ENCODE measurements at regions not wholly inside any gene's neighbourhood (a gene's known extent, or its start where the extent isn't known, plus 50 kb on each side); places are given as distances from the start of the nearest gene placed in this dataset.

GRCh38 chr2:60105906-60106305, 447.5 kb downstream of the BCL11A start:
- Histone ChIP-seq H3K27ac (ENCODE audit: low read depth in 1 of 2, low read length in 2 of 2) (no peak overlapping the region), H3K9me3 (ENCODE audit: control insufficient read depth in 1 of 2, insufficient read depth in 1 of 2, low read length in 2 of 2) (peaks cover 0 to 4% of the 10 kb centered on the region in 2 experiments), H3K4me3 (ENCODE audit: low read length) (no peak overlapping the region), H3K4me1 (ENCODE audit: insufficient read depth, low read length) (no peaks in the 10 kb centered on the region), H3K36me3 (ENCODE audit: insufficient read depth, low read length) (no peaks in the 10 kb centered on the region), H3K27me3 (ENCODE audit: control insufficient read depth in 1 of 2, insufficient read depth in 2 of 2, low read length in 2 of 2) (no peaks in the 10 kb centered on the region)
- ChIA-PET POLR2A (no interaction called here), CTCF (no interaction called here)
- H3K4me3 Mint-ChIP-seq, result no peak overlapping the region
- TF ChIP-seq CTCF (IDR thresholded peaks at IDR 0.05), result no peak
- DNase-seq (no peak), ATAC-seq (ENCODE audit: poor library complexity) (no peak)
- H3K9me3 Mint-ChIP-seq, result no peaks in the 10 kb centered on the region
- no peak overlapping the region for H3K27ac Mint-ChIP-seq
- H3K27me3 Mint-ChIP-seq, result no peaks in the 10 kb centered on the region
- no peaks in the 10 kb centered on the region for H3K36me3 Mint-ChIP-seq (ENCODE audit: low read depth)
- intact Hi-C loops (cut with DNase I, micrococcal nuclease), result no loop called here
- H3K4me1 Mint-ChIP-seq (ENCODE audit: low read depth), result peaks cover 21% of the 10 kb centered on the region

DNA sequence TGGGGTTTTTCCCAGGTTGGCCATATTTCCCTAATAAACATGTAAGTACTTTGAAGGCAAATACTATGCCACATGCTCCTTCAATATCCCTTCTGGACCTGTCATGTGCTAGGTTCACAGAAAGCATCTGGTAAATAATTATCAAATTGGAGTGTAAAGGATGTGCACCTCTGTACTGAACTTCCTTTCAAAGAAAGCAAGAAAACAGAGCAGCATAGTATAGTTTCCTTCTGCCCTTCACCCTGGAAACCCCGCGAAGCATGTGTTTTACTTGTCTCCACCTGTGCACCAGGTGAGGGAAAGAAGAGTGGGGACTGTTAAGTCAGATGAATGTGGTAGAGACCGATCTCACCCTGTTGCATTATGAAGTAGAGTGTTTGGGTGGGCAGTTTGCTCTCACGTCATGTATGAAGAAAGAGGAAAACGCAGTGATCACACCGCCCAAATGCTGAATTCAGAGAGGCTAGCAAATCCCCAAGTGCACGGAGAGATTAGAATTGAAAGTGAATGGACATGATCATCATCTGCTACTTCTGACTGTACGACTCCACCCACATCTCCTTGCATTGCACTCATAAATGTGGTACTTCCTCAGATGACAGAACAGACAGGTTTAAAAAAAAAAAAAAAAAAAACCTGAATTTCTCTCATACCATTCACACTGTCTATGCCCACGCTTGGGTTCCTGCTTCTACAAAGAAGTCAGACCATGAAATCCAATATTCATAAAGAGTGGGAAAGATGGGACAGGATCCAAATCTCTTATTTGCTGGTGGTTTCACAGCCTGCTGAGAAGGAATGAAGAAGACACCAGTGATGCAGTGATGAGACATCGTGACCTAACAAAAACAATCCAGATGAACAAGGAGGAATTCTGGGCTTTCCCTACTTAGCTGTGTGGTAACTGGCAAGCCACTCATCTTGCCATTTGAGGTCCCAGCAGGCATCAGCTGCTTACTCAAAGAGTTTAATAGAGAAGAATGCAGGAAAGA, 448.6 kb downstream of the BCL11A start:
- Histone ChIP-seq H3K9me3 (ENCODE audit: control insufficient read depth in 1 of 2, insufficient read depth in 1 of 2, low read length in 2 of 2) (peaks cover 0 to 4% of the 10 kb centered on the region in 2 experiments), H3K27ac (ENCODE audit: low read depth in 1 of 2, low read length in 2 of 2) (no peak overlapping the region), H3K4me3 (ENCODE audit: low read length) (peak overlapping the region; percentile 11), H3K36me3 (ENCODE audit: insufficient read depth, low read length) (no peaks in the 10 kb centered on the region), H3K4me1 (ENCODE audit: insufficient read depth, low read length) (no peaks in the 10 kb centered on the region), H3K27me3 (ENCODE audit: control insufficient read depth in 1 of 2, insufficient read depth in 2 of 2, low read length in 2 of 2) (no peaks in the 10 kb centered on the region)
- Mint-ChIP-seq H3K4me3 (peak overlapping the region; percentile 79), H3K9me3 (no peaks in the 10 kb centered on the region), H3K4me1 (ENCODE audit: low read depth) (peaks cover 21% of the 10 kb centered on the region), H3K36me3 (ENCODE audit: low read depth) (no peaks in the 10 kb centered on the region), H3K27me3 (no peaks in the 10 kb centered on the region), H3K27ac (peak overlapping the region; percentile 46)
- ChIA-PET POLR2A (interaction anchor here (0.8 kb wide), 1 partner anchor 9 kb away, joined by 3 read pairs; no protein-coding TSS in a partner anchor), CTCF (no interaction called here)
- no peak for TF ChIP-seq CTCF (IDR thresholded peaks at IDR 0.05)
- ATAC-seq (ENCODE audit: poor library complexity), result peak; percentile 52
- intact Hi-C loops (cut with DNase I, micrococcal nuclease), result no loop called here
- peak in 2 of 14 experiments; percentile 15 to 26 for DNase-seq

DNA sequence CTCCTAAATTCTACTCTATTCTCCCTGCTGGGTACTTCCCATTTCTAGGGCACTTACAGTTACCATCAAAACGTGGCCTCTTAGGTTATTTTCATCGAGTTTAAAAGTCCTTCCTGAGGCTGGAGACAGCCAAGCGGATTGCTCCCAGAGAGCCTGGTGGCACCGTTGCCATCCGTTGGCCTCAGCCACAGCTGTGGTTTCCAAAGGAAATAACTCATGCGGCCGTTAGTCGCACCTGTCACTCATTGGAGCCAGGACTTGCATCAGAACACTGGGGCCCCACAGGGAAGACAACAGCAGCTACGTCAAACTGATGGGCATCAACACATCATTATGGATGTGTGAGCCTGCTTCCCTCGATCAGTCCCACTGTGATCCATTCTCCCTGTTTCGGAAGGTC, 453.4 kb downstream of the BCL11A start:
- no peaks in the 10 kb centered on the region for H3K27me3 ChIP-seq (ENCODE audit: control insufficient read depth in 1 of 2, insufficient read depth in 2 of 2, low read length in 2 of 2)
- no peaks in the 10 kb centered on the region for H3K36me3 Mint-ChIP-seq (ENCODE audit: low read depth)
- H3K9me3 Mint-ChIP-seq, result no peaks in the 10 kb centered on the region
- no peak overlapping the region for H3K4me3 Mint-ChIP-seq
- H3K36me3 ChIP-seq (ENCODE audit: insufficient read depth, low read length), result no peaks in the 10 kb centered on the region
- H3K4me1 ChIP-seq (ENCODE audit: insufficient read depth, low read length), result no peaks in the 10 kb centered on the region
- H3K4me3 ChIP-seq (ENCODE audit: low read length), result no peak overlapping the region
- no peak overlapping the region for H3K27ac ChIP-seq (ENCODE audit: low read depth in 1 of 2, low read length in 2 of 2)
- intact Hi-C loops (cut with DNase I, micrococcal nuclease), result no loop called here
- ATAC-seq (ENCODE audit: poor library complexity) (no peak), DNase-seq (no peak)
- peaks cover 8% of the 10 kb centered on the region for H3K4me1 Mint-ChIP-seq (ENCODE audit: low read depth)
- no peak for TF ChIP-seq CTCF (IDR thresholded peaks at IDR 0.05)
- POLR2A ChIA-PET, result no interaction called here
- CTCF ChIA-PET, result no interaction called here
- H3K27ac Mint-ChIP-seq, result no peak overlapping the region
- no peaks in the 10 kb centered on the region for H3K9me3 ChIP-seq (ENCODE audit: control insufficient read depth in 1 of 2, insufficient read depth in 1 of 2, low read length in 2 of 2)
- H3K27me3 Mint-ChIP-seq, result no peaks in the 10 kb centered on the region

All from CD4-positive, alpha-beta T cell (primary cell).